ENCODE measurements at regions not wholly inside any gene's neighbourhood (a gene's known extent, or its start where the extent isn't known, plus 50 kb on each side); places are given as distances from the start of the nearest gene placed in this dataset.

- no peak for DNase-seq (ENCODE audit: low spot score)
- no peak for TF ChIP-seq CTCF (IDR thresholded peaks at IDR 0.05; ENCODE audit: extremely low read depth, missing control alignments)
Observed at GRCh38 chr15:66848686-66849392, 146.8 kb downstream of the SMAD6 start.

GRCh38 chr15:66849393-66849745 lies 147.3 kb downstream of the SMAD6 start:
- no peak for TF ChIP-seq CTCF (IDR thresholded peaks at IDR 0.05; ENCODE audit: extremely low read depth, missing control alignments)

GRCh38 chr15:66849746-66850077 lies 147.7 kb downstream of the SMAD6 start:
- DNase-seq (ENCODE audit: low spot score): no peak
- TF ChIP-seq CTCF (IDR thresholded peaks at IDR 0.05; ENCODE audit: extremely low read depth, missing control alignments): no peak

More at GRCh38 chr15:66849393-66849745, 147.3 kb downstream of the SMAD6 start:
- DNase-seq (ENCODE audit: low spot score): no peak

- no peak for DNase-seq (ENCODE audit: low spot score)
- no peak for TF ChIP-seq CTCF (IDR thresholded peaks at IDR 0.05; ENCODE audit: extremely low read depth, missing control alignments)
Observed at GRCh38 chr15:66850078-66850991, 148.3 kb downstream of the SMAD6 start.

GRCh38 chr15:66850996-66851310 lies 148.9 kb downstream of the SMAD6 start:
- no peak for DNase-seq (ENCODE audit: low spot score)
- no peak for TF ChIP-seq CTCF (IDR thresholded peaks at IDR 0.05; ENCODE audit: extremely low read depth, missing control alignments)

- DNase-seq (ENCODE audit: low spot score): peak; percentile 91
- TF ChIP-seq CTCF (IDR thresholded peaks at IDR 0.05; ENCODE audit: extremely low read depth, missing control alignments): peak; percentile 85
Observed at GRCh38 chr15:66851311-66852063, 149.5 kb downstream of the SMAD6 start.

All from GM20000 (cell line).